SK-N-SH (cell line): ENCODE measurements at regions not wholly inside any gene's neighbourhood (a gene's known extent, or its start where the extent isn't known, plus 50 kb on each side); places are given as distances from the start of the nearest gene placed in this dataset.
A peak's percentile ranks its signal among the peaks of the same experiment; 100 is the strongest.

Source experiments
- CHD2 ChIP-seq: fragments of 150-350 bp; IDR thresholded peaks from 2 replicates; pipeline ENCODE4 v1.6.1; 2018; ENCODE audit warnings: low read length; ENCODE audit not compliant: partially characterized antibody
- CTCF ChIP-seq: fragments of 200-600 bp; sonication (generic); IDR thresholded peaks from 2 replicates; pipeline ENCODE4 v1.6.1; 2017; ENCODE audit warnings: antibody characterized with exemption, mild to moderate bottlenecking, moderate library complexity
- FOXJ3 ChIP-seq: sonication (generic); formaldehyde crosslinking; IDR thresholded peaks from 2 replicates; pipeline ENCODE4 v1.5.1; 2020; ENCODE audit warnings: mild to moderate bottlenecking, missing genetic modification reagents
- NFIC ChIP-seq: IDR thresholded peaks from 2 replicates; pipeline ENCODE4 v1.4.0; 2012; ENCODE audit warnings: borderline replicate concordance
- POLR2AphosphoS5 ChIP-seq: IDR thresholded peaks from 2 replicates; pipeline ENCODE4 v1.6.1; 2012; ENCODE audit warnings: low read depth, low read length
- RAD21 ChIP-seq: IDR thresholded peaks from 2 replicates; pipeline ENCODE4 v1.6.1; 2012; ENCODE audit warnings: mild to moderate bottlenecking, low read length
- YY1 ChIP-seq: IDR thresholded peaks from 2 replicates; pipeline ENCODE4 v1.4.0; 2012; ENCODE audit warnings: low read depth, mild to moderate bottlenecking
- TF ChIP-seq, protein P1 (sequence below): IDR thresholded peaks from 2 replicates; pipeline ENCODE4 v1.4.0; 2012; ENCODE audit warnings: low read depth

GRCh38 chr2:18149660-18150246 is 271.3 kb downstream of the KCNS3 start:
- TF ChIP-seq RAD21 (peak; percentile 85), CTCF (peak; percentile 80), FOXJ3 (CRISPR knock-in tag) (no peak), NFIC (no peak), YY1 (no peak), CHD2 (no peak), POLR2AphosphoS5 (no peak)
- TF ChIP-seq, protein P1, sequence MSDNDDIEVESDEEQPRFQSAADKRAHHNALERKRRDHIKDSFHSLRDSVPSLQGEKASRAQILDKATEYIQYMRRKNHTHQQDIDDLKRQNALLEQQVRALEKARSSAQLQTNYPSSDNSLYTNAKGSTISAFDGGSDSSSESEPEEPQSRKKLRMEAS: no peak
